GM23338 (cell line): ENCODE measurements at regions not wholly inside any gene's neighbourhood (a gene's known extent, or its start where the extent isn't known, plus 50 kb on each side); places are given as distances from the start of the nearest gene placed in this dataset.

Experiments used
- ATAC-seq: fragments of 200-7000 bp; cut with Tn5 transposase; 3 replicates; pipeline ENCODE4 v1.9.1; 2020
- DNase-seq: peaks from one replicate; pipeline ENCODE4 v3.0.0-alpha.2; 2015; ENCODE audit warnings: low spot score
- H2AFZ ChIP-seq: fragments of 200-600 bp; sonication (generic); 2 replicates; pipeline ENCODE4 v1.8.0; 2016; ENCODE audit warnings: antibody characterized with exemption, mild to moderate bottlenecking, moderate library complexity
- H3F3A ChIP-seq: fragments of 200-600 bp; sonication (generic); replicated peaks from 2 replicates; pipeline ENCODE4 v1.8.0; 2017; ENCODE audit warnings: antibody characterized with exemption, mixed run types, low read depth
- H3K27ac ChIP-seq: fragments of 200-600 bp; sonication (generic); 2 replicates; pipeline ENCODE4 v1.6.1; 2016; ENCODE audit warnings: low read depth
- H3K27me3 ChIP-seq: fragments of 200-600 bp; sonication (generic); 2 replicates; pipeline ENCODE4 v1.8.0; 2016; ENCODE audit warnings: mild to moderate bottlenecking, mixed run types, moderate library complexity; ENCODE audit not compliant: insufficient read depth
- H3K36me3 ChIP-seq: fragments of 200-600 bp; sonication (generic); 2 replicates; pipeline ENCODE4 v1.8.0; 2016; ENCODE audit warnings: mild to moderate bottlenecking; ENCODE audit not compliant: insufficient read depth
- H3K4me1 ChIP-seq: fragments of 200-600 bp; sonication (generic); 2 replicates; pipeline ENCODE4 v1.8.0; 2016; ENCODE audit warnings: mild to moderate bottlenecking, moderate library complexity; ENCODE audit not compliant: insufficient read depth
- H3K4me2 ChIP-seq: fragments of 200-600 bp; sonication (generic); 2 replicates; pipeline ENCODE4 v1.7.1; 2017; ENCODE audit warnings: mixed run types
- H3K4me3 ChIP-seq: fragments of 200-600 bp; sonication (generic); 2 replicates; pipeline ENCODE4 v1.6.1; 2016; ENCODE audit warnings: mixed run types
- H3K79me2 ChIP-seq: fragments of 200-600 bp; sonication (generic); replicated peaks from 2 replicates; pipeline ENCODE4 v1.8.0; 2017; ENCODE audit warnings: mild to moderate bottlenecking; ENCODE audit not compliant: insufficient read depth
- H3K9me2 ChIP-seq: fragments of 200-600 bp; sonication (generic); 2 replicates; pipeline ENCODE4 v1.8.0; 2017; ENCODE audit not compliant: insufficient read depth
- H4K20me1 ChIP-seq: fragments of 200-600 bp; sonication (generic); replicated peaks from 2 replicates; pipeline ENCODE4 v1.8.0; 2017; ENCODE audit warnings: mild to moderate bottlenecking; ENCODE audit not compliant: insufficient read depth
- H3K27ac Mint-ChIP-seq: 2 replicates; pipeline ENCODE4 v1.8.0; 2020; ENCODE audit warnings: inconsistent platforms, mild to moderate bottlenecking, moderate library complexity, mixed read lengths
- H3K27me3 Mint-ChIP-seq: 3 replicates; pipeline ENCODE4 v1.8.0; 2022; ENCODE audit warnings: low read depth, mild to moderate bottlenecking, moderate library complexity, mixed read lengths, inconsistent platforms; ENCODE audit not compliant: insufficient read depth, poor library complexity
- H3K36me3 Mint-ChIP-seq: 3 replicates; pipeline ENCODE4 v1.8.0; 2021; ENCODE audit warnings: low read depth, mild to moderate bottlenecking, inconsistent platforms, moderate library complexity, mixed read lengths
- H3K4me1 Mint-ChIP-seq: 3 replicates; pipeline ENCODE4 v1.8.0; 2020; ENCODE audit warnings: mild to moderate bottlenecking, inconsistent platforms, mixed read lengths
- H3K4me3 Mint-ChIP-seq: 3 replicates; pipeline ENCODE4 v1.8.0; 2021; ENCODE audit warnings: moderate library complexity, mild to moderate bottlenecking, inconsistent platforms, mixed read lengths
- H3K9me3 Mint-ChIP-seq: 3 replicates; pipeline ENCODE4 v1.8.0; 2020; ENCODE audit warnings: moderate library complexity, mild to moderate bottlenecking, inconsistent platforms, mixed read lengths
- CREB1 ChIP-seq: fragments of 250-450 bp; sonication (Bioruptor Pico); IDR thresholded peaks from 2 replicates; pipeline ENCODE4 v1.5.0; 2020; ENCODE audit warnings: low read depth, mild to moderate bottlenecking, moderate library complexity
- CTCF ChIP-seq, 2 experiments: fragments of 200-600 bp in 1 of 2; sonication (generic) in 1 of 2; conservative IDR thresholded peaks; 2 replicates each; pipeline versions ENCODE4 v1.5.1 to v1.6.1; 2016 to 2017; ENCODE audit warnings: antibody characterized with exemption in 2 of 2, low read depth in 2 of 2, mild to moderate bottlenecking in 2 of 2, moderate library complexity in 1 of 2
- EZH2 ChIP-seq: fragments of 200-600 bp; sonication (generic); IDR thresholded peaks from one replicate; pipeline ENCODE4 v1.8.0; 2017; ENCODE audit warnings: antibody characterized with exemption, mild to moderate bottlenecking, low read depth; ENCODE audit not compliant: unreplicated experiment
- EZH2phosphoT487 ChIP-seq: fragments of 200-600 bp; sonication (generic); IDR thresholded peaks from one replicate; pipeline ENCODE4 v1.8.1; 2018; ENCODE audit warnings: antibody characterized with exemption; ENCODE audit not compliant: unreplicated experiment
- JUNB ChIP-seq: IDR thresholded peaks from one replicate; pipeline ENCODE4 v1.6.1; 2016; ENCODE audit warnings: antibody characterized with exemption; ENCODE audit not compliant: unreplicated experiment
- NANOG ChIP-seq: IDR thresholded peaks from 2 replicates; pipeline ENCODE4 v1.6.1; 2016; ENCODE audit warnings: antibody characterized with exemption, borderline replicate concordance
- POLR2AphosphoS5 ChIP-seq: IDR thresholded peaks from 2 replicates; pipeline ENCODE4 v1.6.1; 2016; ENCODE audit warnings: antibody characterized with exemption, low read depth
- STAT1 ChIP-seq: IDR thresholded peaks from one replicate; pipeline ENCODE4 v1.6.1; 2016; ENCODE audit warnings: antibody characterized with exemption; ENCODE audit not compliant: unreplicated experiment
- ZNF114 ChIP-seq: fragments of 250-450 bp; sonication (Bioruptor Pico); IDR thresholded peaks from 2 replicates; pipeline ENCODE4 v1.5.0; 2020; ENCODE audit warnings: mild to moderate bottlenecking, moderate library complexity
- ZNF331 ChIP-seq: fragments of 250-450 bp; sonication (Bioruptor Pico); IDR thresholded peaks from 2 replicates; pipeline ENCODE4 v1.5.0; 2020; ENCODE audit warnings: low read depth, mild to moderate bottlenecking, moderate library complexity
- ZNF462 ChIP-seq: fragments of 250-450 bp; sonication (Bioruptor Pico); IDR thresholded peaks from 2 replicates; pipeline ENCODE4 v1.5.0; 2020; ENCODE audit warnings: mild to moderate bottlenecking, moderate library complexity
- TF ChIP-seq, protein P1 (sequence below): IDR thresholded peaks from one replicate; pipeline ENCODE4 v1.6.1; 2018; ENCODE audit warnings: antibody characterized with exemption; ENCODE audit not compliant: unreplicated experiment
- TF ChIP-seq, protein P2 (sequence below): IDR thresholded peaks from 2 replicates; pipeline ENCODE4 v1.6.1; 2016; ENCODE audit warnings: antibody characterized with exemption

DNA sequence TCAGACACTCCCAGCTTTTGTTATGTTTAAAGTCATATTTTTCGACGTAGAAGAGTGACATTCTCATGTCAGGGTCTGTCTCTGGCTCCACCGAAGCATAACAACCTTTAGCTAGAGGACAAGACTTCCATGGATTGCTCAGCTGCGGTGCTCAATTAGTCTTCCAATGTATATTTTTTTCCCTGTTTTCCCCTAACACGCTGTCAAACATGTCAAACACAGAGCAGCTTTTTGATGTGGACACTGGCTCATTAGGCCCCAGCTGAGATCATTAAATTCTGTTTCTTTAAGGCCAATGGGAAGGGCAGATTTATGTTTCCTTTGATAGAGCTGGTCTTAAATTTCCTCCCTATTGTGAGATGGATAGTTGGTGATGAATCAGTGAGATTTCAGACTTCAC lies 525.4 kb downstream of the PIK3C3 start:
- Histone ChIP-seq H3K4me3 (no peak overlapping the region), H3K79me2 (no peaks in the 10 kb centered on the region), H3K27ac (no peak overlapping the region), H2AFZ (no peak overlapping the region), H3K27me3 (no peaks in the 10 kb centered on the region), H3K4me1 (no peaks in the 10 kb centered on the region), H4K20me1 (no peaks in the 10 kb centered on the region), H3K9me2 (peaks cover 22% of the 10 kb centered on the region; the same call in 1 of the 2 replicates), H3K4me2 (no peak overlapping the region), H3F3A (no peaks in the 10 kb centered on the region), H3K36me3 (no peaks in the 10 kb centered on the region)
- H3K27ac Mint-ChIP-seq = no peak overlapping the region
- H3K4me1 Mint-ChIP-seq = no peaks in the 10 kb centered on the region
- H3K9me3 Mint-ChIP-seq = peaks cover 10% of the 10 kb centered on the region
- peaks cover 3% of the 10 kb centered on the region; the same call in 2 of the 3 replicates for H3K36me3 Mint-ChIP-seq
- no peak overlapping the region for H3K4me3 Mint-ChIP-seq
- H3K27me3 Mint-ChIP-seq = peaks cover 1% of the 10 kb centered on the region
- ATAC-seq (no peak), DNase-seq (no peak)
- TF ChIP-seq JUNB (no peak), CTCF (conservative IDR thresholded peaks at IDR 0.05; ENCODE audit: low read depth in 2 of 2) (no peak), ZNF114 (CRISPR knock-in tag) (no peak), ZNF331 (no peak), CREB1 (CRISPR knock-in tag) (no peak), POLR2AphosphoS5 (no peak), EZH2 (no peak), ZNF462 (CRISPR knock-in tag) (no peak), EZH2phosphoT487 (no peak), STAT1 (no peak), NANOG (no peak)
- TF ChIP-seq, protein P1, sequence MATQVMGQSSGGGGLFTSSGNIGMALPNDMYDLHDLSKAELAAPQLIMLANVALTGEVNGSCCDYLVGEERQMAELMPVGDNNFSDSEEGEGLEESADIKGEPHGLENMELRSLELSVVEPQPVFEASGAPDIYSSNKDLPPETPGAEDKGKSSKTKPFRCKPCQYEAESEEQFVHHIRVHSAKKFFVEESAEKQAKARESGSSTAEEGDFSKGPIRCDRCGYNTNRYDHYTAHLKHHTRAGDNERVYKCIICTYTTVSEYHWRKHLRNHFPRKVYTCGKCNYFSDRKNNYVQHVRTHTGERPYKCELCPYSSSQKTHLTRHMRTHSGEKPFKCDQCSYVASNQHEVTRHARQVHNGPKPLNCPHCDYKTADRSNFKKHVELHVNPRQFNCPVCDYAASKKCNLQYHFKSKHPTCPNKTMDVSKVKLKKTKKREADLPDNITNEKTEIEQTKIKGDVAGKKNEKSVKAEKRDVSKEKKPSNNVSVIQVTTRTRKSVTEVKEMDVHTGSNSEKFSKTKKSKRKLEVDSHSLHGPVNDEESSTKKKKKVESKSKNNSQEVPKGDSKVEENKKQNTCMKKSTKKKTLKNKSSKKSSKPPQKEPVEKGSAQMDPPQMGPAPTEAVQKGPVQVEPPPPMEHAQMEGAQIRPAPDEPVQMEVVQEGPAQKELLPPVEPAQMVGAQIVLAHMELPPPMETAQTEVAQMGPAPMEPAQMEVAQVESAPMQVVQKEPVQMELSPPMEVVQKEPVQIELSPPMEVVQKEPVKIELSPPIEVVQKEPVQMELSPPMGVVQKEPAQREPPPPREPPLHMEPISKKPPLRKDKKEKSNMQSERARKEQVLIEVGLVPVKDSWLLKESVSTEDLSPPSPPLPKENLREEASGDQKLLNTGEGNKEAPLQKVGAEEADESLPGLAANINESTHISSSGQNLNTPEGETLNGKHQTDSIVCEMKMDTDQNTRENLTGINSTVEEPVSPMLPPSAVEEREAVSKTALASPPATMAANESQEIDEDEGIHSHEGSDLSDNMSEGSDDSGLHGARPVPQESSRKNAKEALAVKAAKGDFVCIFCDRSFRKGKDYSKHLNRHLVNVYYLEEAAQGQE = no peak
- TF ChIP-seq, protein P2, sequence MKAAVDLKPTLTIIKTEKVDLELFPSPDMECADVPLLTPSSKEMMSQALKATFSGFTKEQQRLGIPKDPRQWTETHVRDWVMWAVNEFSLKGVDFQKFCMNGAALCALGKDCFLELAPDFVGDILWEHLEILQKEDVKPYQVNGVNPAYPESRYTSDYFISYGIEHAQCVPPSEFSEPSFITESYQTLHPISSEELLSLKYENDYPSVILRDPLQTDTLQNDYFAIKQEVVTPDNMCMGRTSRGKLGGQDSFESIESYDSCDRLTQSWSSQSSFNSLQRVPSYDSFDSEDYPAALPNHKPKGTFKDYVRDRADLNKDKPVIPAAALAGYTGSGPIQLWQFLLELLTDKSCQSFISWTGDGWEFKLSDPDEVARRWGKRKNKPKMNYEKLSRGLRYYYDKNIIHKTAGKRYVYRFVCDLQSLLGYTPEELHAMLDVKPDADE = no peak
